GM21367 (cell line): ENCODE measurements at regions not wholly inside any gene's neighbourhood (a gene's known extent, or its start where the extent isn't known, plus 50 kb on each side); places are given as distances from the start of the nearest gene placed in this dataset.

Experiments
- ATAC-seq: cut with Tn5 transposase; IDR thresholded peaks from one replicate; pipeline ENCODE4 v1.9.1; 2021; ENCODE audit not compliant: unreplicated experiment

GRCh38 chr4:187176261-187176910 is 452.7 kb upstream of the FAT1 start:
- no peak for ATAC-seq

GRCh38 chr4:187178084-187178483 is 454.4 kb upstream of the FAT1 start:
- no peak for ATAC-seq

GRCh38 chr4:187178587-187178986 is 454.9 kb upstream of the FAT1 start:
- no peak for ATAC-seq

GRCh38 chr4:187179086-187180058 is 455.7 kb upstream of the FAT1 start:
- no peak for ATAC-seq

GRCh38 chr4:187181054-187181453 is 457.4 kb upstream of the FAT1 start:
- ATAC-seq = no peak

- ATAC-seq = no peak
Measured at GRCh38 chr4:187183346-187183745, 459.7 kb upstream of the FAT1 start.

- no peak for ATAC-seq
Measured at GRCh38 chr4:187183826-187184225, 460.2 kb upstream of the FAT1 start.

GRCh38 chr4:187184508-187184907 is 460.9 kb upstream of the FAT1 start:
- no peak for ATAC-seq

GRCh38 chr4:187188118-187188517 is 464.5 kb upstream of the FAT1 start:
- ATAC-seq = no peak

- no peak for ATAC-seq
Measured at GRCh38 chr4:187188741-187189140, 465.1 kb upstream of the FAT1 start.

GRCh38 chr4:187190390-187190789 is 466.7 kb upstream of the FAT1 start:
- ATAC-seq = no peak

- no peak for ATAC-seq
Measured at GRCh38 chr4:187191676-187192075, 468.0 kb upstream of the FAT1 start.

GRCh38 chr4:187192266-187192665 is 468.6 kb upstream of the FAT1 start:
- ATAC-seq = no peak

GRCh38 chr4:187193141-187193540 is 469.5 kb upstream of the FAT1 start:
- ATAC-seq = no peak

- no peak for ATAC-seq
Measured at GRCh38 chr4:187204389-187204918, 480.8 kb upstream of the FAT1 start.

- ATAC-seq = no peak
Measured at GRCh38 chr4:187207931-187208330, 484.3 kb upstream of the FAT1 start.

GRCh38 chr4:187208651-187209050 is 485.0 kb upstream of the FAT1 start:
- no peak for ATAC-seq

GRCh38 chr4:187209921-187210613 is 486.4 kb upstream of the FAT1 start:
- ATAC-seq = no peak

GRCh38 chr4:187212446-187213080 is 488.9 kb upstream of the FAT1 start:
- no peak for ATAC-seq

- no peak for ATAC-seq
Measured at GRCh38 chr4:187215438-187215837, 491.8 kb upstream of the FAT1 start.

- ATAC-seq = no peak
Measured at GRCh38 chr4:187218705-187219245, 495.1 kb upstream of the FAT1 start.
